ENCODE measurements at regions not wholly inside any gene's neighbourhood (a gene's known extent, or its start where the extent isn't known, plus 50 kb on each side); places are given as distances from the start of the nearest gene placed in this dataset.

GRCh38 chr10:2782265-2782664, 285.1 kb upstream of the PFKP start:
- no peak for TF ChIP-seq CTCF (IDR thresholded peaks at IDR 0.05)
- no peak for TF ChIP-seq POLR2A (IDR thresholded peaks at IDR 0.05)

All from right lobe of liver (tissue), 4 donors.